A673 (cell line): ENCODE measurements at regions not wholly inside any gene's neighbourhood (a gene's known extent, or its start where the extent isn't known, plus 50 kb on each side); places are given as distances from the start of the nearest gene placed in this dataset.

Experiments
- BruUV-seq: library from RNA; stranded (reverse); fragments of 400-500 nt; replicated peaks from 2 replicates; lab custom pipeline; 2021; lab: Mats Ljungman, UMichigan
- CTCF ChIA-PET: fragments of 300-600 bp; sonication (Branson Sonifier 250); formaldehyde crosslinking; loops from one replicate; lab custom pipeline; 2022; ENCODE audit warnings: antibody characterized with exemption; lab: Charles Lee
- POLR2A ChIA-PET: fragments of 300-600 bp; sonication (Branson Sonifier 250); formaldehyde crosslinking; loops from one replicate; lab custom pipeline; 2022; ENCODE audit warnings: antibody characterized with exemption; ENCODE audit not compliant: low non-redundant PET; lab: Charles Lee
- DNase-seq: peaks from one replicate; pipeline ENCODE4 v3.0.0-alpha.2; 2015; ENCODE audit warnings: low spot score
- H3K27ac ChIP-seq: fragments of 200-600 bp; sonication (generic); 2 replicates; pipeline ENCODE4 v1.5.1; 2016; ENCODE audit warnings: mixed run types, low read depth, mild to moderate bottlenecking, mixed read lengths, antibody characterized with exemption, low read length; ENCODE audit not compliant: poor library complexity, severe bottlenecking
- H3K27me3 ChIP-seq: fragments of 200-600 bp; sonication (generic); replicated peaks from 2 replicates; pipeline ENCODE4 v1.6.1; 2017; ENCODE audit warnings: mixed run types, low read depth, mild to moderate bottlenecking, mixed read lengths, antibody characterized with exemption, low read length; ENCODE audit not compliant: insufficient read depth, poor library complexity
- H3K36me3 ChIP-seq: fragments of 200-600 bp; sonication (generic); 2 replicates; pipeline ENCODE4 v1.6.1; 2016; ENCODE audit warnings: mixed run types, mild to moderate bottlenecking, mixed read lengths, antibody characterized with exemption, low read length; ENCODE audit not compliant: insufficient read depth, poor library complexity, severe bottlenecking
- H3K4me1 ChIP-seq: fragments of 200-600 bp; sonication (generic); 2 replicates; pipeline ENCODE4 v1.6.1; 2017; ENCODE audit warnings: mixed run types, mild to moderate bottlenecking, mixed read lengths, antibody characterized with exemption, low read length; ENCODE audit not compliant: insufficient read depth, poor library complexity, severe bottlenecking
- H3K4me3 ChIP-seq: fragments of 200-600 bp; sonication (generic); 2 replicates; pipeline ENCODE4 v1.5.1; 2016; ENCODE audit warnings: low read depth, mixed run types, mild to moderate bottlenecking, mixed read lengths, low read length; ENCODE audit not compliant: poor library complexity, severe bottlenecking
- H3K9me3 ChIP-seq: fragments of 200-600 bp; sonication (generic); 2 replicates; pipeline ENCODE4 v1.6.1; 2016; ENCODE audit warnings: mixed run types, low read depth, mild to moderate bottlenecking, mixed read lengths, antibody characterized with exemption, low read length; ENCODE audit not compliant: poor library complexity, severe bottlenecking
- CTCF ChIP-seq: fragments of 300-800, 200-600 bp; sonication (generic); conservative IDR thresholded peaks from 2 replicates; pipeline ENCODE4 v1.5.1; 2017; ENCODE audit warnings: low read depth, mild to moderate bottlenecking, antibody characterized with exemption, low read length, moderate library complexity, mixed read lengths
- EZH2 ChIP-seq: fragments of 200-600 bp; sonication (generic); IDR thresholded peaks from 2 replicates; pipeline ENCODE4 v1.6.1; 2017; ENCODE audit warnings: borderline replicate concordance, low read depth, mild to moderate bottlenecking, mixed read lengths, antibody characterized with exemption, low read length; ENCODE audit not compliant: poor library complexity, severe bottlenecking
- intact Hi-C: fragments of 100-400 bp; cut with micrococcal nuclease; formaldehyde crosslinking; loops from one replicate; pipeline ENCODE4 v1.10.0; 2022; ENCODE audit not compliant: unreplicated experiment

GRCh38 chr9:31168161-31168560 is 1216.3 kb upstream of the ACO1 start:
- no TSS peak for BruUV-seq
- intact Hi-C loops = no loop called here
- no peak overlapping the region for H3K27ac ChIP-seq
- H3K4me3 ChIP-seq = no peak overlapping the region
- DNase-seq = no peak
- H3K4me1 ChIP-seq = no peaks in the 10 kb centered on the region
- H3K36me3 ChIP-seq = no peaks in the 10 kb centered on the region
- no peak for TF ChIP-seq EZH2
- TF ChIP-seq CTCF = no peak
- no peaks in the 10 kb centered on the region for H3K27me3 ChIP-seq
- ChIA-PET POLR2A (no interaction called here), CTCF (no interaction called here)
- H3K9me3 ChIP-seq = no peaks in the 10 kb centered on the region

GRCh38 chr9:31174681-31175080 is 1209.8 kb upstream of the ACO1 start:
- no TSS peak for BruUV-seq
- H3K27ac ChIP-seq = no peak overlapping the region
- no peak for TF ChIP-seq CTCF
- TF ChIP-seq EZH2 = no peak
- POLR2A ChIA-PET = no interaction called here
- no peak overlapping the region for H3K4me3 ChIP-seq
- no peaks in the 10 kb centered on the region for H3K27me3 ChIP-seq
- intact Hi-C loops = no loop called here
- H3K4me1 ChIP-seq = no peaks in the 10 kb centered on the region
- H3K9me3 ChIP-seq = no peaks in the 10 kb centered on the region
- DNase-seq = no peak
- CTCF ChIA-PET = no interaction called here
- no peaks in the 10 kb centered on the region for H3K36me3 ChIP-seq

GRCh38 chr9:31183866-31184265 is 1200.6 kb upstream of the ACO1 start:
- Histone ChIP-seq H3K27ac (no peak overlapping the region), H3K27me3 (no peaks in the 10 kb centered on the region), H3K4me3 (no peak overlapping the region), H3K36me3 (no peaks in the 10 kb centered on the region), H3K9me3 (no peaks in the 10 kb centered on the region), H3K4me1 (no peaks in the 10 kb centered on the region)
- BruUV-seq = no TSS peak
- TF ChIP-seq CTCF (no peak), EZH2 (no peak)
- ChIA-PET CTCF (no interaction called here), POLR2A (no interaction called here)
- DNase-seq = no peak
- intact Hi-C loops = no loop called here
